ENCODE measurements at regions not wholly inside any gene's neighbourhood (a gene's known extent, or its start where the extent isn't known, plus 50 kb on each side); places are given as distances from the start of the nearest gene placed in this dataset.
"Not testable (repeated sequence)": the region's sequence is repeated elsewhere in the genome, so short reads cannot be mapped to it uniquely, and the experiment has no call there.

GRCh38 chr2:132257301-132258171 lies 95.8 kb upstream of the ANKRD30BL start:
- not testable (repeated sequence) for H3K9me3 ChIP-seq (ENCODE audit: control insufficient read depth, low read length); H3K27me3 ChIP-seq (ENCODE audit: control insufficient read depth, insufficient read depth, low read length, poor library complexity, severe bottlenecking); H3K36me3 ChIP-seq (ENCODE audit: control insufficient read depth, insufficient read depth, low read length); H3K4me1 ChIP-seq (ENCODE audit: control insufficient read depth, insufficient read depth, low read length); H3K27ac ChIP-seq (ENCODE audit: insufficient read depth, low read depth, low read length, poor library complexity, severe bottlenecking)
- peak overlapping the region; percentile 26 for H3K4me3 ChIP-seq (ENCODE audit: insufficient read depth, low read depth, low read length)
- 55 to 56% methylated on average over 79 of the region's 79 CpGs for WGBS, 2 experiments

DNA sequence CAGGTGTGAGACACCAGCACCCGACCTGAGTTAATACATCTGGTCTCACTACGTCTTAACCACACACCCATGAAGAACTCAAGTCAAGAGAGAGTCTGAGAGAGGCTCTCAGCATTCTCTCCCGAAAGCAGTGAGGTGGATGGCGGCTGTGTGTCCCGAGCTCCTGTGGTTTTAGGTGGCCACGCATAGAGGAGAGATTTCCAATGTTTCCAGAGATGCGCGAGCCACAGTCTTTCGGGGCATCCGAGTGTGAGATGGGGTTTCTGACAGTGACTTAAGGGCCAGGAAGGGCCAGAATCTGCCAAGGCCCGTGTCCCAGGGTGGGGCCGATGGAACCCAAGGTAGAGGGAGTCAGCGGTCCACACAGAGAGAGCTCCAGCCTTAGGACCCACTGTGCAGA lies 97.5 kb upstream of the ANKRD30BL start:
- not testable (repeated sequence) for H3K27ac ChIP-seq (ENCODE audit: insufficient read depth, low read depth, low read length, poor library complexity, severe bottlenecking); H3K36me3 ChIP-seq (ENCODE audit: control insufficient read depth, insufficient read depth, low read length); H3K9me3 ChIP-seq (ENCODE audit: control insufficient read depth, low read length); H3K27me3 ChIP-seq (ENCODE audit: control insufficient read depth, insufficient read depth, low read length, poor library complexity, severe bottlenecking); H3K4me3 ChIP-seq (ENCODE audit: insufficient read depth, low read depth, low read length); H3K4me1 ChIP-seq (ENCODE audit: control insufficient read depth, insufficient read depth, low read length)
- 92 to 97% methylated on average over 13 of the region's 13 CpGs for WGBS, 2 experiments

GRCh38 chr2:132265595-132265994 lies 103.8 kb upstream of the ANKRD30BL start:
- H3K27me3 ChIP-seq (ENCODE audit: control insufficient read depth, insufficient read depth, low read length, poor library complexity, severe bottlenecking); H3K36me3 ChIP-seq (ENCODE audit: control insufficient read depth, insufficient read depth, low read length); H3K4me3 ChIP-seq (ENCODE audit: insufficient read depth, low read depth, low read length); H3K9me3 ChIP-seq (ENCODE audit: control insufficient read depth, low read length); H3K27ac ChIP-seq (ENCODE audit: insufficient read depth, low read depth, low read length, poor library complexity, severe bottlenecking): not testable (repeated sequence)
- 90 to 91% methylated on average over 12 of the region's 12 CpGs for WGBS, 2 experiments
- peaks cover 13% of the 10 kb centered on the region for H3K4me1 ChIP-seq (ENCODE audit: control insufficient read depth, insufficient read depth, low read length)

DNA sequence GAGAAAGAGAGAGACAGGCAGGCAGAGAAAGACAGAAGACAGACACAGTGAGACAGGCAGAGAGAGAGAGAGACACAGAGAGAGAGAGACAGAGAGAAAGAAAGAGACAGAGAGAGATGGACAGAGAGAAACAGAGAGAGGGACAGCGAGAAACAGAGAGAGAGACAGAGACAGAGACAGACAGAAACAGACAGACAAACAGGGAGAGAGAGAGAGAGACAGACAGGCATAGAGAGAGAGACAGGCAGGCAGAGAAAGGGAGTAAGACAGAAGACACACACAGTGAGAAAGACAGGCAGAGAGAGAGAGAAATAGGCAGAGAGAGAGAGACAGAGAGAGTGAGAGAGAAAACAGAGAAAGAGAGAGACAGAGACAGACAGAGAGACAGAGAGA lies 105.3 kb upstream of the ANKRD30BL start:
- no peaks in the 10 kb centered on the region for H3K36me3 ChIP-seq (ENCODE audit: control insufficient read depth, insufficient read depth, low read length)
- H3K27me3 ChIP-seq (ENCODE audit: control insufficient read depth, insufficient read depth, low read length, poor library complexity, severe bottlenecking) = peaks cover 7% of the 10 kb centered on the region
- no peak overlapping the region for H3K27ac ChIP-seq (ENCODE audit: insufficient read depth, low read depth, low read length, poor library complexity, severe bottlenecking)
- no peak overlapping the region for H3K4me3 ChIP-seq (ENCODE audit: insufficient read depth, low read depth, low read length)
- peaks cover 2% of the 10 kb centered on the region for H3K9me3 ChIP-seq (ENCODE audit: control insufficient read depth, low read length)
- 72 to 78% methylated on average over 1 of the region's 1 CpG for WGBS, 2 experiments
- H3K4me1 ChIP-seq (ENCODE audit: control insufficient read depth, insufficient read depth, low read length) = peaks cover 13% of the 10 kb centered on the region

- Histone ChIP-seq H3K4me1 (ENCODE audit: control insufficient read depth, insufficient read depth, low read length) (peaks cover 13% of the 10 kb centered on the region), H3K27ac (ENCODE audit: insufficient read depth, low read depth, low read length, poor library complexity, severe bottlenecking) (peak overlapping the region; percentile 95)
- H3K9me3 ChIP-seq (ENCODE audit: control insufficient read depth, low read length); H3K27me3 ChIP-seq (ENCODE audit: control insufficient read depth, insufficient read depth, low read length, poor library complexity, severe bottlenecking); H3K4me3 ChIP-seq (ENCODE audit: insufficient read depth, low read depth, low read length); H3K36me3 ChIP-seq (ENCODE audit: control insufficient read depth, insufficient read depth, low read length): not testable (repeated sequence)
- WGBS, 2 experiments = 17 to 21% methylated on average over 28 to 31 of the region's 31 CpGs
Measured at GRCh38 chr2:132267498-132268283, 105.9 kb upstream of the ANKRD30BL start.

- H3K9me3 ChIP-seq (ENCODE audit: control insufficient read depth, low read length); H3K4me3 ChIP-seq (ENCODE audit: insufficient read depth, low read depth, low read length); H3K36me3 ChIP-seq (ENCODE audit: control insufficient read depth, insufficient read depth, low read length); H3K27me3 ChIP-seq (ENCODE audit: control insufficient read depth, insufficient read depth, low read length, poor library complexity, severe bottlenecking): not testable (repeated sequence)
- Histone ChIP-seq H3K27ac (ENCODE audit: insufficient read depth, low read depth, low read length, poor library complexity, severe bottlenecking) (peak overlapping the region; percentile 95), H3K4me1 (ENCODE audit: control insufficient read depth, insufficient read depth, low read length) (peaks cover 13% of the 10 kb centered on the region)
- 21 to 28% methylated on average over 13 to 16 of the region's 20 CpGs for WGBS, 2 experiments
Measured at GRCh38 chr2:132268284-132268976, 106.7 kb upstream of the ANKRD30BL start.

DNA sequence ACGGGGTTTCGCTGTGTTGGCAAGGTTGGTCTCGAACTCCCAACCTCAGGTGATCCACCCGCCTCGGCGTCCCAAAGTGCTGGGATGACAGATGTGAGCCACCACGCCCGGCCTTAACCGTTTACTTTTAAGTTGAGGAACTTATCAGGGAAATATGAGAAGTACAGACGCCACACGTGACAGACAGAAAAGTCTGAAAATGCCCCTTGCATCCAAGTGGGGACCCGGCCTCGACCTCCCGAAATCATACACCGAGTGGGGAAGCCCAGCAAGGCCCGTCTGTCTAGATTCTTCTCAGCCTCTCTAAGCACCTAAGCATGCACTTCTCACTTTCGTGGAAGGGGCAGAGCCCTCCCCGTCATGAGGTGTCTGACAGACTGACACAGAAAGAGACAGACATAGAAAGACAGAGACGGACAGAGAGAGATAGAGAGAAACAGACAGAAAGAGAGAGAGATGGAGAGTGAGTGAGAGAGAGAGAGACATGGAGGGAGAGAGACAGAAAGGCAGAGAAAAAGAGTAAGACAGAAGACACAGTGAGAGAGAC lies 107.3 kb upstream of the ANKRD30BL start:
- WGBS, 2 experiments = 85% methylated on average over 19 of the region's 19 CpGs
- peaks cover 13% of the 10 kb centered on the region for H3K4me1 ChIP-seq (ENCODE audit: control insufficient read depth, insufficient read depth, low read length)
- H3K4me3 ChIP-seq (ENCODE audit: insufficient read depth, low read depth, low read length) = no peak overlapping the region
- H3K27me3 ChIP-seq (ENCODE audit: control insufficient read depth, insufficient read depth, low read length, poor library complexity, severe bottlenecking) = peaks cover 7% of the 10 kb centered on the region
- H3K36me3 ChIP-seq (ENCODE audit: control insufficient read depth, insufficient read depth, low read length) = no peaks in the 10 kb centered on the region
- H3K27ac ChIP-seq (ENCODE audit: insufficient read depth, low read depth, low read length, poor library complexity, severe bottlenecking) = no peak overlapping the region
- peaks cover 2% of the 10 kb centered on the region for H3K9me3 ChIP-seq (ENCODE audit: control insufficient read depth, low read length)

GRCh38 chr2:132270255-132270654 lies 108.5 kb upstream of the ANKRD30BL start:
- no peak overlapping the region for H3K4me3 ChIP-seq (ENCODE audit: insufficient read depth, low read depth, low read length)
- H3K36me3 ChIP-seq (ENCODE audit: control insufficient read depth, insufficient read depth, low read length) = no peaks in the 10 kb centered on the region
- no peak overlapping the region for H3K27ac ChIP-seq (ENCODE audit: insufficient read depth, low read depth, low read length, poor library complexity, severe bottlenecking)
- WGBS, 2 experiments = 82 to 91% methylated on average over 1 of the region's 1 CpG
- peaks cover 7% of the 10 kb centered on the region for H3K27me3 ChIP-seq (ENCODE audit: control insufficient read depth, insufficient read depth, low read length, poor library complexity, severe bottlenecking)
- H3K4me1 ChIP-seq (ENCODE audit: control insufficient read depth, insufficient read depth, low read length) = peaks cover 13% of the 10 kb centered on the region
- H3K9me3 ChIP-seq (ENCODE audit: control insufficient read depth, low read length) = peaks cover 2% of the 10 kb centered on the region

DNA sequence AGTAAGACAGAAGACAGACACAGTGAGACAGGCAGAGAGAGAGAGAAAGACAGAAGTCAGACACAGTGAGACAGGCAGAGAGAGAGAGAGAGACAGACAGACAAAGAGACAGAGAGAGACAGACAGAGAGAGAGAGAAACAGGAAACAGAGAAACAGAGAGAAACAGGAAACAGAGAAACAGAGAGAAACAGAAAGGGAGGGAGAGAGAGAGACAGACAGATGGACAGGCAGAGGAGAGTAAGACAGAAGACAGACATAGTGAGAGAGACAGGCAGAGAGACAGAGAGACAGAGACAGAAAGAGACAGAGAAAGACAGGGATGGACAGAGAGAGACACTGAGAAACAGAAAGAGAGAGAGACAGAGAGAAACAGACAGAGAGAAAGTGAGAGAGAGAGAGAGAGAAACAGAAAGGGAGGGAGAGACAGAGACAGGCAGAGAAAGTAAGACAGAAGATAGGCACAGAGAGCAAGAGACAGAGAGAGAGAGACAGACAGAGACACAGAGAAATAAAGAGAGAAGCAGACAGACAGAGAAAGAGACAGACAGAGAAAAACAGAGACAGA lies 109.3 kb upstream of the ANKRD30BL start:
- no peak overlapping the region for H3K4me3 ChIP-seq (ENCODE audit: insufficient read depth, low read depth, low read length)
- H3K27me3 ChIP-seq (ENCODE audit: control insufficient read depth, insufficient read depth, low read length, poor library complexity, severe bottlenecking) = peaks cover 7% of the 10 kb centered on the region
- no peaks in the 10 kb centered on the region for H3K36me3 ChIP-seq (ENCODE audit: control insufficient read depth, insufficient read depth, low read length)
- H3K27ac ChIP-seq (ENCODE audit: insufficient read depth, low read depth, low read length, poor library complexity, severe bottlenecking) = no peak overlapping the region
- H3K4me1 ChIP-seq (ENCODE audit: control insufficient read depth, insufficient read depth, low read length) = peaks cover 13% of the 10 kb centered on the region
- peaks cover 2% of the 10 kb centered on the region for H3K9me3 ChIP-seq (ENCODE audit: control insufficient read depth, low read length)

All from ectodermal cell (in vitro differentiated cells).